Neuronal stem cell (in vitro differentiated cells): ENCODE measurements at regions not wholly inside any gene's neighbourhood (a gene's known extent, or its start where the extent isn't known, plus 50 kb on each side); places are given as distances from the start of the nearest gene placed in this dataset.

Source experiments
- DNase-seq: peaks from one replicate; pipeline ENCODE4 v3.0.0-alpha.2; 2013; ENCODE audit warnings: low spot score
- H2AFZ ChIP-seq: one replicate; pipeline ENCODE4 v1.6.1; 2013; ENCODE audit warnings: mild to moderate bottlenecking, low read length, inconsistent platforms
- H2AK5ac ChIP-seq: 2 replicates; pipeline ENCODE4 v1.6.1; 2013; ENCODE audit warnings: low read depth, mild to moderate bottlenecking, inconsistent platforms, low read length, moderate library complexity, mixed read lengths
- H2BK120ac ChIP-seq: 2 replicates; pipeline ENCODE4 v1.6.1; 2013; ENCODE audit warnings: low read depth, mild to moderate bottlenecking, inconsistent platforms, low read length, moderate library complexity, mixed read lengths
- H2BK12ac ChIP-seq: one replicate; pipeline ENCODE4 v1.6.1; 2013; ENCODE audit warnings: low read length, inconsistent platforms
- H2BK15ac ChIP-seq: 2 replicates; pipeline ENCODE4 v1.6.1; 2013; ENCODE audit warnings: mild to moderate bottlenecking, low read length, inconsistent platforms, mixed read lengths
- H2BK5ac ChIP-seq: one replicate; pipeline ENCODE4 v1.6.1; 2013; ENCODE audit warnings: inconsistent platforms, mild to moderate bottlenecking, low read length, moderate library complexity
- H3K14ac ChIP-seq: one replicate; pipeline ENCODE4 v1.6.1; 2013; ENCODE audit warnings: low read length, inconsistent platforms
- H3K18ac ChIP-seq: 2 replicates; pipeline ENCODE4 v1.6.1; 2013; ENCODE audit warnings: low read length, inconsistent platforms
- H3K23ac ChIP-seq: 2 replicates; pipeline ENCODE4 v1.6.1; 2013; ENCODE audit warnings: low read depth, mild to moderate bottlenecking, mixed read lengths, low read length, inconsistent platforms; ENCODE audit not compliant: poor library complexity
- H3K27ac ChIP-seq: replicated peaks from 3 replicates; pipeline ENCODE4 v1.5.1; 2013; ENCODE audit warnings: low read length, inconsistent platforms
- H3K27me3 ChIP-seq, 3 experiments: 2 replicates each; pipeline ENCODE4 v1.6.1; 2013; ENCODE audit warnings: low read length in 3 of 3, mild to moderate bottlenecking in 2 of 3, inconsistent platforms in 1 of 3, low read depth in 1 of 3, mixed read lengths in 1 of 3, moderate library complexity in 1 of 3; ENCODE audit not compliant: control insufficient read depth in 3 of 3, insufficient read depth in 3 of 3
- H3K36me3 ChIP-seq, 2 donors: replicated peaks in 1 of 2; 2 replicates each; pipeline ENCODE4 v1.6.1; 2013; ENCODE audit warnings: low read length in 2 of 2; ENCODE audit not compliant: control insufficient read depth in 2 of 2, insufficient read depth in 2 of 2
- H3K4ac ChIP-seq: 2 replicates; pipeline ENCODE4 v1.6.1; 2013; ENCODE audit warnings: inconsistent platforms, mild to moderate bottlenecking, low read length, moderate library complexity
- H3K4me1 ChIP-seq, 2 donors: 1 replicate in 1 of 2; 2 replicates in 1 of 2; pipeline ENCODE4 v1.6.1; 2013; ENCODE audit warnings: low read length in 2 of 2, low read depth in 1 of 2; ENCODE audit not compliant: control insufficient read depth in 2 of 2, insufficient read depth in 1 of 2
- H3K4me2 ChIP-seq: one replicate; pipeline ENCODE4 v1.6.1; 2013; ENCODE audit warnings: mild to moderate bottlenecking, low read length, inconsistent platforms; ENCODE audit not compliant: insufficient read depth, poor library complexity, severe bottlenecking
- H3K4me3 ChIP-seq, 2 donors: 2 replicates each; pipeline ENCODE4 v1.5.1; 2013; ENCODE audit warnings: low read length in 2 of 2, mild to moderate bottlenecking in 2 of 2, inconsistent platforms in 1 of 2, moderate library complexity in 1 of 2
- H3K79me1 ChIP-seq: one replicate; pipeline ENCODE4 v1.6.1; 2013; ENCODE audit warnings: low read depth, mild to moderate bottlenecking, inconsistent platforms, low read length, moderate library complexity
- H3K9ac ChIP-seq: one replicate; pipeline ENCODE4 v1.6.1; 2013; ENCODE audit warnings: mild to moderate bottlenecking, low read depth, low read length, inconsistent platforms; ENCODE audit not compliant: poor library complexity
- H3K9me3 ChIP-seq, 2 donors: replicated peaks in 1 of 2; 2 replicates each; pipeline versions ENCODE3 to v1.6.1; 2013; ENCODE audit warnings: low read length in 2 of 2, mild to moderate bottlenecking in 2 of 2, inconsistent platforms in 1 of 2, low read depth in 1 of 2, mixed read lengths in 1 of 2, moderate library complexity in 1 of 2; ENCODE audit not compliant: control insufficient read depth in 2 of 2, insufficient read depth in 1 of 2
- H4K8ac ChIP-seq: one replicate; pipeline ENCODE4 v1.6.1; 2013; ENCODE audit warnings: low read depth, mild to moderate bottlenecking, inconsistent platforms, low read length, moderate library complexity
- H4K91ac ChIP-seq: one replicate; pipeline ENCODE4 v1.6.1; 2013; ENCODE audit warnings: low read length, low read depth, mild to moderate bottlenecking, inconsistent platforms; ENCODE audit not compliant: poor library complexity
- WGBS, 2 donors: extraction: QIAGEN DNeasy Blood & Tissue Kit; methylation state at CpG; one replicate each; pipeline ENCODE4 v1.1.7; 2013; ENCODE audit warnings: missing lambda C conversion rate in 2 of 2, mixed read lengths in 1 of 2; ENCODE audit not compliant: insufficient read length in 2 of 2, insufficient replicate concordance in 1 of 2; ENCODE audit errors: extremely low coverage in 2 of 2; 5-methylcytosine and 5-hydroxymethylcytosine counted together

- WGBS, 2 donors = no CpG with 5 or more reads among the region's 5 CpGs
- H2AK5ac ChIP-seq = no peak overlapping the region
- no peak overlapping the region for H2BK12ac ChIP-seq
- H2BK120ac ChIP-seq = no peak overlapping the region
- no peak overlapping the region for H3K27ac ChIP-seq
- no peak overlapping the region for H3K9ac ChIP-seq
- H2BK5ac ChIP-seq = no peak overlapping the region
- peaks cover 0 to 4% of the 10 kb centered on the region in 2 donors for H3K4me1 ChIP-seq
- no peaks in the 10 kb centered on the region for H3K36me3 ChIP-seq
- no peak for DNase-seq
- no peaks in the 10 kb centered on the region for H3K9me3 ChIP-seq
- H2BK15ac ChIP-seq = no peak overlapping the region
- H4K91ac ChIP-seq = no peak overlapping the region
- H3K4me3 ChIP-seq = no peak overlapping the region
- no peak overlapping the region for H3K4me2 ChIP-seq
- H4K8ac ChIP-seq = no peak overlapping the region
- no peak overlapping the region for H3K14ac ChIP-seq
- H2AFZ ChIP-seq = no peak overlapping the region
- no peak overlapping the region for H3K23ac ChIP-seq
- peaks cover 0 to 2% (median 0%) of the 10 kb centered on the region in 3 experiments for H3K27me3 ChIP-seq
- no peak overlapping the region for H3K4ac ChIP-seq
- H3K79me1 ChIP-seq = no peaks in the 10 kb centered on the region
- H3K18ac ChIP-seq = no peak overlapping the region
Observed at GRCh38 chrX:134718105-134718965, 60.1 kb upstream of the PLAC1 start.

GRCh38 chrX:134717698-134718097 lies 59.4 kb upstream of the PLAC1 start:
- no peak overlapping the region for H2BK15ac ChIP-seq
- H3K9ac ChIP-seq = no peak overlapping the region
- H2BK120ac ChIP-seq = no peak overlapping the region
- no peaks in the 10 kb centered on the region for H3K36me3 ChIP-seq
- no peak overlapping the region for H3K4ac ChIP-seq
- H2AK5ac ChIP-seq = no peak overlapping the region
- H3K4me3 ChIP-seq = no peak overlapping the region
- no peak overlapping the region for H3K23ac ChIP-seq
- no peak for DNase-seq
- no peak overlapping the region for H3K27ac ChIP-seq
- H2AFZ ChIP-seq = no peak overlapping the region
- H3K4me1 ChIP-seq = peaks cover 0 to 4% of the 10 kb centered on the region in 2 donors
- H3K14ac ChIP-seq = no peak overlapping the region
- H3K9me3 ChIP-seq = no peaks in the 10 kb centered on the region
- H4K91ac ChIP-seq = no peak overlapping the region
- no peak overlapping the region for H2BK12ac ChIP-seq
- H3K79me1 ChIP-seq = no peaks in the 10 kb centered on the region
- H3K27me3 ChIP-seq = peaks cover 0 to 6% (median 0%) of the 10 kb centered on the region in 3 experiments
- H3K18ac ChIP-seq = no peak overlapping the region
- H4K8ac ChIP-seq = no peak overlapping the region
- no CpG with 5 or more reads among the region's 1 CpG for WGBS, 2 donors
- no peak overlapping the region for H3K4me2 ChIP-seq
- H2BK5ac ChIP-seq = no peak overlapping the region

DNA sequence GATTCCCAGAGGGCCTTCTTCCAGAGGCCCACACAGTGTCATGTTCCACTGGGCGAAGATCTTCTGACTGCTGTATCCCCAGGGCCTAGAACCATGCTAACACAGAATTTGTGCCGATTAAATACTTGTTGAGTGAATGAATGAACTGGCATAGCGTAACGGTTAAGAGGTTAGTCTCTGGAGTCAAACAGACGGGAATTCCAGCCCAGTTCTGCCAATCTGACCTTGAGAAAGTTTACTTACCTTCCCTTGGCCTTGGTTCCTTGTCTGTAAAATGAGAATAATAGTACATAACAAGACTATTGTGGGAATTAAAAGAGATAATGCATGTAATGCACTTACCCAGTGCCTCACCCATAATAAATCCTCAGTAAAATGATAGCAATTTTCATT lies 58.3 kb upstream of the PLAC1 start:
- Histone ChIP-seq H2BK12ac (no peak overlapping the region), H2AK5ac (no peak overlapping the region), H3K23ac (no peak overlapping the region), H3K4me2 (no peak overlapping the region), H4K8ac (no peak overlapping the region), H3K27ac (no peak overlapping the region), H3K18ac (no peak overlapping the region), H3K36me3 (no peaks in the 10 kb centered on the region), H2BK15ac (no peak overlapping the region), H4K91ac (no peak overlapping the region), H3K27me3 (peaks cover 0 to 16% (median 0%) of the 10 kb centered on the region in 3 experiments), H2BK120ac (no peak overlapping the region), H3K9ac (no peak overlapping the region), H3K9me3 (no peaks in the 10 kb centered on the region), H3K4me1 (peaks cover 0 to 4% of the 10 kb centered on the region in 2 donors), H3K79me1 (no peaks in the 10 kb centered on the region), H3K4ac (no peak overlapping the region), H3K14ac (no peak overlapping the region), H2AFZ (no peak overlapping the region), H2BK5ac (no peak overlapping the region), H3K4me3 (no peak overlapping the region)
- no CpG with 5 or more reads among the region's 5 CpGs for WGBS, 2 donors
- DNase-seq = no peak

- Histone ChIP-seq H3K4me2 (no peak overlapping the region), H3K4me3 (no peak overlapping the region), H3K27ac (no peak overlapping the region), H2BK5ac (no peak overlapping the region), H2BK120ac (no peak overlapping the region), H3K36me3 (no peaks in the 10 kb centered on the region), H3K4me1 (peaks cover 0 to 4% of the 10 kb centered on the region in 2 donors), H3K27me3 (peaks cover 0 to 18% (median 0%) of the 10 kb centered on the region in 3 experiments), H4K91ac (no peak overlapping the region), H3K9ac (no peak overlapping the region), H3K9me3 (no peaks in the 10 kb centered on the region), H3K23ac (no peak overlapping the region), H3K14ac (no peak overlapping the region), H2AFZ (no peak overlapping the region), H2AK5ac (no peak overlapping the region), H3K4ac (no peak overlapping the region), H2BK15ac (no peak overlapping the region), H4K8ac (no peak overlapping the region), H3K18ac (no peak overlapping the region), H2BK12ac (no peak overlapping the region), H3K79me1 (no peaks in the 10 kb centered on the region)
- WGBS, 2 donors = no CpG with 5 or more reads among the region's 5 CpGs
- DNase-seq = no peak
Observed at GRCh38 chrX:134715930-134716619, 57.8 kb upstream of the PLAC1 start.
